NCI-H2107 (cell line): ENCODE measurements at regions not wholly inside any gene's neighbourhood (a gene's known extent, or its start where the extent isn't known, plus 50 kb on each side); places are given as distances from the start of the nearest gene placed in this dataset.
"Not testable (repeated sequence)": the region's sequence is repeated elsewhere in the genome, so short reads cannot be mapped to it uniquely, and the experiment has no call there.

Source experiments
- DNase-seq: peaks from one replicate; lab custom pipeline; 2025; lab: John Stamatoyannopoulos, UW

- no peak for DNase-seq
Observed at GRCh38 chr2:199131876-199132275, 325.9 kb downstream of the SATB2 start.

DNA sequence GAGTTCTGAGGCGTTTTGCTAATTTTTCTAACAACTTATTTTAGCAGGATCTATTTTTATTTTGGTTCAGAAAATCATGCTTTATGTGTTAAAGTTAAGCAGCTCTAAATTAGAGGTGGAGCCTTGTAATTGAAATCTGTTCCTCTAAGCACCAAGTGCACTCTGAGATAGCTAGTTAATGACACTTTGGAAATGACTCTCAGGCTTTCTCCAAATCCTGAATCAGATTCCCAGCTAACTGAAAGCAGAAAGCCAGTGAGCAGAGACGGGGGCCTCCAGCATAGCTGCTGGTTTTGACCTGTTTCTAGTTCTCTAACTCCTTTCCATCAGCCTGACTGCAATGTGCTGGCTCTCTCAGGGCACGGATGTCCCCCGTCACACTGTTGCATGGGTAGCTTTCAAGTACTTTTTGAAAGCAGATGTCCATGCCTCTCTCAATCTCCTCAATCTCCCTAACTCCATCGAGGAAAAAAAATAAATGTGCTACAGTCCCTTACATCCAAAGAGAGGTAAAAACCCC, 326.5 kb downstream of the SATB2 start:
- DNase-seq, result no peak

DNA sequence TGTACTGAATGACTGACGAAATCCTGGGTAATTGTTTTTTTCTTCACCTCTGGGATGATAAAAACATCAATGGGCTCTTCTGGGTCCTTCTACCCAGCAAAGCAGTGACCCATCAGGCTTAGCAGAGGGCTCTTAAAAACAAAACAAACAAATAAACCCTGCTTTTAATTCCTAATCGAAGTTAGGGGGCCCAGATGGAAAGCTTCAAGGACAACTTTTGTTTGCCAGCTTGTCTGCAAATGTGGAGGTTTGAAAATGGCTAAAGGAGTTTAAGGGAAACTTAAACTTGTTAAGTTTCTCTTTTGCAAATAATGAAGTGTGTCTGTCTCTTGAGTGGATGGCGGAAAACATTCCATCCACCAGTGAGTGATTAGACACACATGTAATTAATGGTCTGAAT, 327.2 kb downstream of the SATB2 start:
- DNase-seq, result no peak

DNA sequence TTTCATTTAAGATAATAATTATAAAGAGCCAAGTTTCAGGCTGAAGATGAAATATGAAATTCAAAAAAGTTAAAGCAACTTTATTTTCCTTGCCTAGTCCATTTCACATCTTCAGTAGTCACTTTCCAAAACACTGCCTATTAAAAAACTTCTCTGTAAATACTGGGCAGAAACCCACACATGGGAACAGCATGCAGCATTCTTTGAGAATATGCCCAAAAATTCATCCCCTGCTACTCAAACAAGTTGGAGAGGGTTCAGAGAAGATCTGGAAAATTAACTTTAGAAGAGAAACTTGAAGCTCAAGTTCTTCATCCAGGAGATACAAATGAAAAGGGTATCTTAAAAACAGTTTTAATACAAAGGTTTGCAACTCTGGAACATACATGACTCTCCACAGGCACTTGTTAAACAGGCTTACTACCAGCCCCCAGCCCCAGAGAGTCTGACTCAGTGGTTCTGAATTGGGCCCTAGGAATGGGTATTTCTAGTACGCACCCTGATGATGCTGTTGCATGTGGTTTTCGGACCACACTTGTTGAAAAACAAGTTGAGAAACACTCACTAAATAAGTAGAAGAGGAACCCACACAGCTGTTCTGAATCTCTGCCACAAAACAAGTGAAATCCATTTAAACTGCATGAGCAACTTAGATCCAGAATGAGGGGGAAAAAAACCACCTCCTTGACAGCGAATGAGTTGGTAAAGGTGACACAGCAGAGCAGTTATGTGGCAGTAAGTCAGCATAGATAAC, 329.1 kb downstream of the SATB2 start:
- DNase-seq, result no peak

- DNase-seq, result no peak
Observed at GRCh38 chr2:199119796-199120195, 337.9 kb downstream of the SATB2 start.

DNA sequence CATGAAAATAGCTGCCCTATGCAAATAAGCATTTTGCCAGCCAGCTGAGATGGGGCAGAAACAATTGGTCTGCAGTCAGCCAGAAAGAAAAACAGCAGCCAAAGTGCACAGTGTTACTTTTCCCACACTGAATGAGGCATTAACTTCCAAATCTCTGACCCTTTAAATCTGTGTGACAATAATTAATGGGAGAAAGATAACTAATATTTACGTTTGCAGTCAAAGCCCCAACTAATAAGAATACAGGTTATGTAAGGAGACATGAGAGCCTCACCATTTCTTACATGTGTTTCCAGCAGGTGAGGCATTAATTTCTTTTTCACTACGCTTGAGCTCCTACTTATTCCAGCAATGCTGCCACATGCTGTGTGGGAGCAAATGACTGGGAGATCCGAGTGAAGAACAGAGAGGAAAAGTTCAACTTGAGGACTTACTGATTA, 339.0 kb downstream of the SATB2 start:
- DNase-seq, result no peak

GRCh38 chr2:199115169-199115568, 342.6 kb downstream of the SATB2 start:
- no peak for DNase-seq

DNA sequence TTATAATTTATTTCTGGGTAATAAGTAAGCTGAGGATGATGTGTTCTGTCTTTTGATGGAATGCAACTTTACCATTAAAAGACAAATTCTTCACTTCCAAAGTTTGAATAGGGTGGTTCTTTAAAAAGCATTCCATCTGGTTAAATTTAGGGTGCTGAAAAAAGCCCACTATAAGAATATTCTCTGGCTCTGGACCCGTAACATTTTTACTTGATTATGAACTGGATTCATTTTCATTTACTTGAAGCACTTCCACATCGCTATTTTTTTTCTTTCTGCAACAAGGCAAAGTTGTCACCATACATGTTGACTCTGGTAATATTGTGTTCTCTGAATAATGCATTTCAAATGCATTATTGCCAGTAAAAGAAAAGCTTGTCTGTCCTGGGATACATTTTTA, 344.6 kb downstream of the SATB2 start:
- no peak for DNase-seq

DNA sequence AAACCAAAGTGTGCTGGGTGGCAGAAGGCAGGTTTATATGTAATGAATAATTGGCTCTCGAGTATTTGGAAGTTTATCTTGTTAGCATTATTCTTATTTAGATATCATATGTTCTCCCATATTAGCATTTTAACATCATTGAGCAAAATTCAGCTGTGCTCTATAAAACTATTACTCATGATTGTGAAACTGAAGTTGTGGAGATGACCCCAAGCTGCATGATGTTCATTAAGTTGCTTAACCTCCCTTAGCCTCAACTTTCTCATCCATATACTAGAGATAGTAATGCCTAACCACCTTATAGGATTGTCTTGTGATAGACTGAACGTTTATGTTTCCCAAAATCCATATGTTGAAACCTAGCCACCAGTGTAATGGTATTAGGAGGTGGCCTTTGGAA, 346.3 kb downstream of the SATB2 start:
- DNase-seq, result no peak

GRCh38 chr2:199108056-199108455, 349.7 kb downstream of the SATB2 start:
- no peak for DNase-seq

DNA sequence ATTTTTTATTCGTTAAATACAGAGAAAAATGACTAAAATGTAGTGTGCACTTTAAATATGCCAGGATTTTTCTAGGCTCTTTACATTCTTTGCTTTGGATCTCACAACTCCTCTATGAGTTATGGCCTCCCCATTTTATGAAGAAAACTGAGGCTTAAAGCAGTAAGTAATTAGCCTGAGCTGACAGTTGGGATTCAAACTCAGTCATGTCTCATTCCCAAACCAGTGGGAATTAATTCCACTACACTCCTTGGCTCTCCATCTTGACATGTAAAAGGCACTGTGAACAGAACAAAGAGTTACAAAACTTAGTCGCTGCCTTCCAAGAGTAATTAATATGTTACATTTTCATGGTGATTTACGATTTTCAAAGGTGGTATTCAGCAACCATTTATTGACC, 351.9 kb downstream of the SATB2 start:
- no peak for DNase-seq

DNA sequence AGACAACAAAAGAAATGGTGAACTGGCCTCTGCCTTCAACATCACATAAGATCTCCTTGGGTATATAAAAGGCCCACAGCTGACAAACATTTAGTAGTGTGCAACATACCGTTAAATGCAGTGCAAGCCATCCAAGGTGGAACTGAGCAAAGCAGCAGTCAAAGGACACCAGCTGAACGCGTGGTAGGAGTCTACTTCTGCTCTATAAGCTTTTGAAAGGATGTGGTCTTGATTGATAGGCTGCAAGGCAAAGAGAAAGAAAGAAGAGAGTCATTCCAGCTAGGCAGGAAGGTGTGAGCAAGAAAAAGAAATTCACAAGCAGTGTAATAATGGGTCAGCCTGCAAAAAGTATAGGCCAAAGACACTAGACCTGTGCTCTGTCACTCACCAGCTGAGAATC, 356.3 kb downstream of the SATB2 start:
- DNase-seq, result no peak

DNA sequence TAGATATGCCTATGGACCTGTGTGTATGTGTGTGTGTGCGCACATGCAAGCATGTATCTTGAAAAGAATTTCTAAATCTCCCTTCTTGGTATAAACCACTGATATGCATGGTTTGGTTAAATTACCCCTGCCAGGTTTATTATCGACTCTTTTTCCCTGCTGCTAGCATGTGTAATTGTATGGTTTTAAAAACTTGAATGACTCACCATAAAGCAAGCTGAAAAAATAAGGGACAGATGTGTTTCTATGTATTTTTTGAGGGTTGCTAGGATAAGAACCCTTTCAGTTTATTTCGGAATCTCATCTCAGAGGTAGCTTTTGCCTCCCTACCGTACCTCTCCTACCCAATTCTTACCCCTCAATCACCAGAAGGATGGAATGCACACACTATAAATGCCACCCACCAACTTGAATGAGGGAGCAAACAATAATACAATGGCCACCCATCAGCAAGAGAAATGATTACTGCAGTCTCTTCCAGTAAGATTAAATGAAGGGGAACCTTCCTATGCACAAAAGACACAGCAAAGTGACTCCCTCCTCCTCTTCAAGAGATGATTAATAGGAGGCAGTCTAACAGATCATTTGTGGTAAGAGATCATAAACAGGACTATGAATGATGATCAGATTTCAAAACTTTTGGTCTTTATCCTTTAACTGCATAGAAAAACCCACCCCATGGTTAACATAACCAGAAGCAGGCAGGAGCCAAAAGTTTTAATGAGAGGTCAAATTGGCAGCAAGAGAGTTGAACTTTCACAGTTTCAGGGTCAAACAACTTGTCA, 357.2 kb downstream of the SATB2 start:
- DNase-seq, result no peak

DNA sequence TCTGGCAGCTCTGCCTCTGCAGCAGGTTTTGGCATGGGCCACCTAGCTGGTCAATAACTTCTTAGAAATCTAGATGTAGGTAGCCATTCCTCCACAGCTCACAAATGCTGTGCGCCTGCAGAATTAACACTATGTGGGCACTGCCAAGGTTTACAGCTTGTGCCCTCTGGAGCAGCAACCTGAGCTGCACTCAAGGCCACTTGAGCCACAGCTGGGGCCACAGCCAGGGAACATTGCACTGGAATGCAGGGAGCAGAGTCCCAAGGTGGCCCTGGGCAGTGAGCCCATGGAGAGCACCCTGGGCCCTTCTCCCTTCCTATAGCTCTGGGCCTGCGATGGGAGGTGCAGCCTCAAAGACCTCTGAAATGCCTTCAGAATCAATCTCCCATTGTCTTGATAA, 365.3 kb downstream of the SATB2 start:
- no peak for DNase-seq

DNA sequence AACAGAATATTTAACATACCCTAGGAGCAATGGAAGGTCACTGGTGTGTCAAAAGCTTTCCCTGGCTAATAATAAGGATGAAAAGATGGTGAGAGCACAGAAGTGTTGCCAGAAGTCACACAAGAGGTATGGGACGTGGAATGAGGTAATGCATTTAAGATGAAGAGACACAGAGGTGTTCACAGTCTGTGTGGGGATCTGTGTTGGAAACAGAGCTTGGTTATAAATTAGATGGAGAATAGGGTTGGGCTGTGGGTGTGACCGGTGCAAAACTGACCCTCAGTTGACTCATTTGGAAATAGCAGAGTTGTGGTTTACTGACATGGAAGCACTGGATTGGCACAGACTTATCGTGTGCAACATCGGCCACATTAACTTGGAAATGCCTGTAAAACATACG, 372.5 kb downstream of the SATB2 start:
- DNase-seq, result no peak

- no peak for DNase-seq
Observed at GRCh38 chr2:199070322-199070949, 387.3 kb downstream of the SATB2 start.

GRCh38 chr2:199064201-199064600, 393.5 kb downstream of the SATB2 start:
- no peak for DNase-seq

GRCh38 chr2:199057936-199058335, 399.8 kb downstream of the SATB2 start:
- no peak for DNase-seq

GRCh38 chr2:199055336-199055735, 402.4 kb downstream of the SATB2 start:
- no peak for DNase-seq

DNA sequence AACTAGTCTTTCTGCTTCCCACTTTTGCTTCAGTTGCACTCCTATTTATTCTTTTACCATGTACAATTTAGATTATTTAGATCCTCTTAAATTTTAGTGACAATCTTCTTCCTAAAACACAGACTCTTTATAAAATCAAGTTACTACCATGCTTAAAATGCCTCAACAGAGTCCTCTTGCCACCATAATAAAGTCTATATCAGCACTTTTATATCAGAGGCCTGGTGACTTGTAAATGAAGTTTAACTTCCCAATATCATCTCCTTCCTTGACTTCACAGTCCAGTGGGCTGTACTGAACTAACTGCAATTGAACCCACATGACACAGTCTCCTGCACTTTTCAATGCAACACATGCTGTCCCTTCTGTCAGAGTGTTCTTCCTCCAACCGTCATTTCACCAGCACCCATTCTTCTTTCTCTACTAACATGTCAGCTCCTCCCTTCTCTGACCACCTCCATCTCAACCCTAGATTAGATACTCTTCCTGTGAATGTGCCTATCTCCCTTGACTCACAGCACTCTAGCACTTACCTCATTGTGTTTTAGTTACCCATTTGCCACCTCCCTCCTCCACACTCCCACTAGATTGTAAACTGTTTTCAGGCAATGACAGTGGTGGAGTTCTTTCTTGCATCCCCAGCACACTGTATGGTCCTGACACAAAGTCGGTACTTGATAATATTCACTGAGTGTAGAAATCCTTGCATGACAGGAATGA, 414.9 kb downstream of the SATB2 start:
- no peak for DNase-seq

DNA sequence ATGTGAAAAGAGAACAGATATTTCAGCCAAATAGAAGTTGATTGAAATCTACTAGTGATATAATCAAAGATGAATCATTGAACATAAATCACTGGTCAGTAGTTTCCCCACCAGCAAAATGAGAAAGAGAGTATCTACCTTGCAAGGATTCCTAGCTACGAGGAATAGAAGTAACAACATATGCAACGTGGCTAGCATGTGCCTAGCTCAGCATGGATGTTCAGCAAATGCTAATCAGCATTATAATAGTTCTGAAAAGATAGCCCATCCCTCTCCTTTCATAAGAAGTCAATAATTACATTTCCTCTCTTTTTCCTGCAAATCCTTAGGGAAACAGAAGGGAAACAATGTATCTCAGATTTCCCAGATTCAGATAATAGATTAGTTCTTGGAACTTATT, 417.2 kb downstream of the SATB2 start:
- no peak for DNase-seq

DNA sequence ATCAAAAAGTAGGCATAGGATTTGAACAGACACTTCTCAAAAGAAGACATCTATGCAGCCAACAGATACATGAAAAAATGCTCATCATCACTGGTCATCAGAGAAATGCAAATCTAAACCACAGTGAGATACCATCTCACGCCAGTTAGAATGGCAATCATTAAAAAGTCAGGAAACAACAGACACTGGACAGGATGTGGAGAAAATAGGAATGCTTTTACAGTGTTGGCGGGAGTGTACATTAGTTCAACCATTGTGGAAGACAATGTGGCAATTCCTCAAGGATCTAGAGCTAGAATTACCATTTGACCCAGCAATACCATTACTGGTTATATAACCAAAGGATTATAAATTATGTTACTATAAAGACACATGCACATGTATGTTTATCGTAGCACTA, 424.0 kb downstream of the SATB2 start:
- DNase-seq, result not testable (repeated sequence)
